ENCODE measurements at regions not wholly inside any gene's neighbourhood (a gene's known extent, or its start where the extent isn't known, plus 50 kb on each side); places are given as distances from the start of the nearest gene placed in this dataset.

DNA sequence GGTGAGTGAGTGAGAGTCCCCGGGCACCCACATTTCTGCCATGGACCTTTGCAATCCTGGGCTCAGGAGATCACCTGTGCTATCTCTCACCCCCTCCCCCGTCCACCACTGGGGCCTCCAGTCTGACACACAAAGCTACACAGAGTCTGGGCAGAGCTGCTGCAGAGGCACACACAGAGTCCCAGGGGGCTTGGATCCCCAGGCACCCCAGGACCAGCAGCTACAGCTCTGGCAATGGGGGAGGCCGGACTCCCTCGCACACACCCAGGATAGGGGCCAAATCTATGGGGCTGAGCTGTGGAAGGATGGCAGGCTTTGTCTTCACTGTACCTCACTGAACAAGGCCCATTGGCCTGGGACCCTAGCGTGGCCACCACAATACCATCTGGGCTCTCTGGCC, 328.8 kb downstream of the MAN2A1 start:
- ChIA-PET SMC1A (ENCODE audit: uncharacterized antibody, unreplicated experiment) (no interaction called here), POLR2A (no interaction called here), CTCF (no interaction called here), RAD21 (ENCODE audit: unreplicated experiment) (no interaction called here)
- intact Hi-C loops (cut with micrococcal nuclease; ENCODE audit: unreplicated experiment) (no loop called here), in situ Hi-C loops (cut with MboI) (no loop called here)
- no peaks in the 10 kb centered on the region for H3K79me2 ChIP-seq (ENCODE audit: control insufficient read depth, insufficient read depth, low read length)
- no peak overlapping the region for H3K9ac ChIP-seq (ENCODE audit: control insufficient read depth, insufficient read depth, low read length)
- no peak overlapping the region for H2AFZ ChIP-seq (ENCODE audit: control insufficient read depth, low read depth, low read length)
- H4K20me1 ChIP-seq (ENCODE audit: control insufficient read depth, insufficient read depth) = no peaks in the 10 kb centered on the region
- no peaks in the 10 kb centered on the region for H3K36me3 ChIP-seq (ENCODE audit: control insufficient read depth in 2 of 2, insufficient read depth in 2 of 2, low read length in 1 of 2)
- no TSS peak for BruUV-seq (replicated peaks)
- no peaks in the 10 kb centered on the region for H3K4me1 ChIP-seq (ENCODE audit: control insufficient read depth, insufficient read depth, low read length)
- WGBS (ENCODE audit: insufficient coverage, insufficient replicate concordance, low lambda C conversion rate, missing lambda C conversion rate) = 16% methylated on average over 5 of the region's 5 CpGs
- no peak for FAIRE-seq
- DNase-seq (ENCODE audit: low read depth, low spot score) = no peak
- no peak overlapping the region for H3K4me3 ChIP-seq
- no peaks in the 10 kb centered on the region for H3K9me3 ChIP-seq (replicated peaks; ENCODE audit: control insufficient read depth, insufficient read depth, low read length)
- H3K4me2 ChIP-seq (ENCODE audit: control insufficient read depth, insufficient read depth) = no peak overlapping the region
- no peak for ATAC-seq
- H3K27ac ChIP-seq (ENCODE audit: control insufficient read depth, insufficient read depth) = no peak overlapping the region
- no peaks in the 10 kb centered on the region for H3K27me3 ChIP-seq (replicated peaks in 1 of 2; ENCODE audit: control insufficient read depth in 2 of 2, insufficient read depth in 2 of 2, low read length in 1 of 2)
- TF ChIP-seq IKZF2 (IDR thresholded peaks at IDR 0.05) (no peak), RUNX3 (IDR thresholded peaks at IDR 0.05; ENCODE audit: low read length) (no peak), TCF3 (IDR thresholded peaks at IDR 0.05; ENCODE audit: borderline replicate concordance, insufficient read depth, low read depth, low read length) (no peak), SRF (IDR thresholded peaks at IDR 0.05; ENCODE audit: low read depth in 2 of 2, low read length in 2 of 2) (no peak), KLF5 (IDR thresholded peaks at IDR 0.05; ENCODE audit: partially characterized antibody) (no peak), STAT1 (conservative IDR thresholded peaks at IDR 0.05) (no peak), SREBF2 (IDR thresholded peaks at IDR 0.05; ENCODE audit: low read length) (no peak), ESRRA (IDR thresholded peaks at IDR 0.05; ENCODE audit: low read length) (no peak)
- TF ChIP-seq, protein P1, sequence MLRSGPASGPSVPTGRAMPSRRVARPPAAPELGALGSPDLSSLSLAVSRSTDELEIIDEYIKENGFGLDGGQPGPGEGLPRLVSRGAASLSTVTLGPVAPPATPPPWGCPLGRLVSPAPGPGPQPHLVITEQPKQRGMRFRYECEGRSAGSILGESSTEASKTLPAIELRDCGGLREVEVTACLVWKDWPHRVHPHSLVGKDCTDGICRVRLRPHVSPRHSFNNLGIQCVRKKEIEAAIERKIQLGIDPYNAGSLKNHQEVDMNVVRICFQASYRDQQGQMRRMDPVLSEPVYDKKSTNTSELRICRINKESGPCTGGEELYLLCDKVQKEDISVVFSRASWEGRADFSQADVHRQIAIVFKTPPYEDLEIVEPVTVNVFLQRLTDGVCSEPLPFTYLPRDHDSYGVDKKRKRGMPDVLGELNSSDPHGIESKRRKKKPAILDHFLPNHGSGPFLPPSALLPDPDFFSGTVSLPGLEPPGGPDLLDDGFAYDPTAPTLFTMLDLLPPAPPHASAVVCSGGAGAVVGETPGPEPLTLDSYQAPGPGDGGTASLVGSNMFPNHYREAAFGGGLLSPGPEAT (IDR thresholded peaks at IDR 0.05; ENCODE audit: low read depth) = no peak
- TF ChIP-seq, protein P2, sequence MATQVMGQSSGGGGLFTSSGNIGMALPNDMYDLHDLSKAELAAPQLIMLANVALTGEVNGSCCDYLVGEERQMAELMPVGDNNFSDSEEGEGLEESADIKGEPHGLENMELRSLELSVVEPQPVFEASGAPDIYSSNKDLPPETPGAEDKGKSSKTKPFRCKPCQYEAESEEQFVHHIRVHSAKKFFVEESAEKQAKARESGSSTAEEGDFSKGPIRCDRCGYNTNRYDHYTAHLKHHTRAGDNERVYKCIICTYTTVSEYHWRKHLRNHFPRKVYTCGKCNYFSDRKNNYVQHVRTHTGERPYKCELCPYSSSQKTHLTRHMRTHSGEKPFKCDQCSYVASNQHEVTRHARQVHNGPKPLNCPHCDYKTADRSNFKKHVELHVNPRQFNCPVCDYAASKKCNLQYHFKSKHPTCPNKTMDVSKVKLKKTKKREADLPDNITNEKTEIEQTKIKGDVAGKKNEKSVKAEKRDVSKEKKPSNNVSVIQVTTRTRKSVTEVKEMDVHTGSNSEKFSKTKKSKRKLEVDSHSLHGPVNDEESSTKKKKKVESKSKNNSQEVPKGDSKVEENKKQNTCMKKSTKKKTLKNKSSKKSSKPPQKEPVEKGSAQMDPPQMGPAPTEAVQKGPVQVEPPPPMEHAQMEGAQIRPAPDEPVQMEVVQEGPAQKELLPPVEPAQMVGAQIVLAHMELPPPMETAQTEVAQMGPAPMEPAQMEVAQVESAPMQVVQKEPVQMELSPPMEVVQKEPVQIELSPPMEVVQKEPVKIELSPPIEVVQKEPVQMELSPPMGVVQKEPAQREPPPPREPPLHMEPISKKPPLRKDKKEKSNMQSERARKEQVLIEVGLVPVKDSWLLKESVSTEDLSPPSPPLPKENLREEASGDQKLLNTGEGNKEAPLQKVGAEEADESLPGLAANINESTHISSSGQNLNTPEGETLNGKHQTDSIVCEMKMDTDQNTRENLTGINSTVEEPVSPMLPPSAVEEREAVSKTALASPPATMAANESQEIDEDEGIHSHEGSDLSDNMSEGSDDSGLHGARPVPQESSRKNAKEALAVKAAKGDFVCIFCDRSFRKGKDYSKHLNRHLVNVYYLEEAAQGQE (IDR thresholded peaks at IDR 0.05; ENCODE audit: low read depth, low read length) = no peak
- TF ChIP-seq, protein P3, sequence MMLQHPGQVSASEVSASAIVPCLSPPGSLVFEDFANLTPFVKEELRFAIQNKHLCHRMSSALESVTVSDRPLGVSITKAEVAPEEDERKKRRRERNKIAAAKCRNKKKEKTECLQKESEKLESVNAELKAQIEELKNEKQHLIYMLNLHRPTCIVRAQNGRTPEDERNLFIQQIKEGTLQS (IDR thresholded peaks at IDR 0.05; ENCODE audit: borderline replicate concordance, extremely low read depth, low read depth, low read length) = no peak
- TF ChIP-seq, protein P4, sequence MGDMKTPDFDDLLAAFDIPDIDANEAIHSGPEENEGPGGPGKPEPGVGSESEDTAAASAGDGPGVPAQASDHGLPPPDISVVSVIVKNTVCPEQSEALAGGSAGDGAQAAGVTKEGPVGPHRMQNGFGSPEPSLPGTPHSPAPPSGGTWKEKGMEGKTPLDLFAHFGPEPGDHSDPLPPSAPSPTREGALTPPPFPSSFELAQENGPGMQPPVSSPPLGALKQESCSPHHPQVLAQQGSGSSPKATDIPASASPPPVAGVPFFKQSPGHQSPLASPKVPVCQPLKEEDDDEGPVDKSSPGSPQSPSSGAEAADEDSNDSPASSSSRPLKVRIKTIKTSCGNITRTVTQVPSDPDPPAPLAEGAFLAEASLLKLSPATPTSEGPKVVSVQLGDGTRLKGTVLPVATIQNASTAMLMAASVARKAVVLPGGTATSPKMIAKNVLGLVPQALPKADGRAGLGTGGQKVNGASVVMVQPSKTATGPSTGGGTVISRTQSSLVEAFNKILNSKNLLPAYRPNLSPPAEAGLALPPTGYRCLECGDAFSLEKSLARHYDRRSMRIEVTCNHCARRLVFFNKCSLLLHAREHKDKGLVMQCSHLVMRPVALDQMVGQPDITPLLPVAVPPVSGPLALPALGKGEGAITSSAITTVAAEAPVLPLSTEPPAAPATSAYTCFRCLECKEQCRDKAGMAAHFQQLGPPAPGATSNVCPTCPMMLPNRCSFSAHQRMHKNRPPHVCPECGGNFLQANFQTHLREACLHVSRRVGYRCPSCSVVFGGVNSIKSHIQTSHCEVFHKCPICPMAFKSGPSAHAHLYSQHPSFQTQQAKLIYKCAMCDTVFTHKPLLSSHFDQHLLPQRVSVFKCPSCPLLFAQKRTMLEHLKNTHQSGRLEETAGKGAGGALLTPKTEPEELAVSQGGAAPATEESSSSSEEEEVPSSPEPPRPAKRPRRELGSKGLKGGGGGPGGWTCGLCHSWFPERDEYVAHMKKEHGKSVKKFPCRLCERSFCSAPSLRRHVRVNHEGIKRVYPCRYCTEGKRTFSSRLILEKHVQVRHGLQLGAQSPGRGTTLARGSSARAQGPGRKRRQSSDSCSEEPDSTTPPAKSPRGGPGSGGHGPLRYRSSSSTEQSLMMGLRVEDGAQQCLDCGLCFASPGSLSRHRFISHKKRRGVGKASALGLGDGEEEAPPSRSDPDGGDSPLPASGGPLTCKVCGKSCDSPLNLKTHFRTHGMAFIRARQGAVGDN (IDR thresholded peaks at IDR 0.05) = no peak
- TF ChIP-seq, protein P5, sequence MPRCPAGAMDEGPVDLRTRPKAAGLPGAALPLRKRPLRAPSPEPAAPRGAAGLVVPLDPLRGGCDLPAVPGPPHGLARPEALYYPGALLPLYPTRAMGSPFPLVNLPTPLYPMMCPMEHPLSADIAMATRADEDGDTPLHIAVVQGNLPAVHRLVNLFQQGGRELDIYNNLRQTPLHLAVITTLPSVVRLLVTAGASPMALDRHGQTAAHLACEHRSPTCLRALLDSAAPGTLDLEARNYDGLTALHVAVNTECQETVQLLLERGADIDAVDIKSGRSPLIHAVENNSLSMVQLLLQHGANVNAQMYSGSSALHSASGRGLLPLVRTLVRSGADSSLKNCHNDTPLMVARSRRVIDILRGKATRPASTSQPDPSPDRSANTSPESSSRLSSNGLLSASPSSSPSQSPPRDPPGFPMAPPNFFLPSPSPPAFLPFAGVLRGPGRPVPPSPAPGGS (IDR thresholded peaks at IDR 0.05; ENCODE audit: borderline replicate concordance, insufficient read depth, low read depth, low read length, poor library complexity, severe bottlenecking) = no peak

Data from GM12878 (cell line).